PC-9 (cell line): ENCODE measurements at regions not wholly inside any gene's neighbourhood (a gene's known extent, or its start where the extent isn't known, plus 50 kb on each side); places are given as distances from the start of the nearest gene placed in this dataset.

Experiments
- BruUV-seq: library from RNA; stranded (reverse); fragments of 400-500 nt; replicated peaks from 2 replicates; lab custom pipeline; 2021; lab: Mats Ljungman, UMichigan
- CTCF ChIA-PET: fragments of 300-600 bp; sonication (Branson Sonifier 250); formaldehyde crosslinking; loops from one replicate; lab custom pipeline; 2022; ENCODE audit warnings: antibody characterized with exemption; lab: Charles Lee
- POLR2A ChIA-PET: fragments of 300-600 bp; sonication (Branson Sonifier 250); formaldehyde crosslinking; loops from one replicate; lab custom pipeline; 2022; ENCODE audit warnings: antibody characterized with exemption; ENCODE audit not compliant: unreplicated experiment; lab: Charles Lee
- DNase-seq, 2 experiments: peaks; one replicate each; pipeline versions ENCODE4 v3.0.0 to v3.0.0-alpha.2; 2015 to 2022; ENCODE audit warnings: mixed read lengths in 1 of 2
- H2AFZ ChIP-seq: fragments of 200-600 bp; sonication (generic); 2 replicates; pipeline ENCODE4 v1.8.1; 2017; ENCODE audit warnings: antibody characterized with exemption
- H3F3A ChIP-seq: fragments of 200-600 bp; sonication (generic); 2 replicates; pipeline ENCODE4 v1.8.1; 2017; ENCODE audit warnings: antibody characterized with exemption, mild to moderate bottlenecking, low read depth; ENCODE audit not compliant: insufficient read depth
- H3K27ac ChIP-seq: fragments of 200-600 bp; sonication (generic); 2 replicates; pipeline ENCODE4 v1.6.1; 2016; ENCODE audit warnings: mixed run types
- H3K27me3 ChIP-seq: fragments of 200-600 bp; sonication (generic); 2 replicates; pipeline ENCODE4 v1.6.1; 2016; ENCODE audit warnings: low read depth, mixed run types; ENCODE audit not compliant: insufficient read depth
- H3K36me3 ChIP-seq: fragments of 200-600 bp; sonication (generic); 2 replicates; pipeline ENCODE4 v1.6.1; 2016; ENCODE audit warnings: low read depth, mixed run types
- H3K4me1 ChIP-seq: fragments of 200-600 bp; sonication (generic); replicated peaks from 2 replicates; pipeline ENCODE4 v1.6.1; 2016; ENCODE audit warnings: mixed run types; ENCODE audit not compliant: insufficient read depth
- H3K4me2 ChIP-seq: fragments of 200-600 bp; sonication (generic); 2 replicates; pipeline ENCODE4 v1.6.1; 2017; ENCODE audit warnings: mixed run types
- H3K4me3 ChIP-seq: fragments of 200-600 bp; sonication (generic); 2 replicates; pipeline ENCODE4 v1.6.1; 2016; ENCODE audit warnings: mixed run types
- H3K79me2 ChIP-seq: fragments of 200-600 bp; sonication (generic); 2 replicates; pipeline ENCODE4 v1.6.1; 2017; ENCODE audit warnings: low read depth, mixed run types
- H3K9me2 ChIP-seq: fragments of 200-600 bp; sonication (generic); 2 replicates; pipeline ENCODE4 v1.8.1; 2017; ENCODE audit warnings: mild to moderate bottlenecking; ENCODE audit not compliant: insufficient read depth
- H3K9me3 ChIP-seq: fragments of 200-600 bp; sonication (generic); 2 replicates; pipeline ENCODE4 v1.8.1; 2016; ENCODE audit warnings: low read depth; ENCODE audit not compliant: insufficient read depth
- H4K20me1 ChIP-seq: fragments of 200-600 bp; sonication (generic); 2 replicates; pipeline ENCODE4 v1.8.1; 2017; ENCODE audit not compliant: insufficient read depth
- CTCF ChIP-seq: fragments of 200-600 bp; sonication (generic); conservative IDR thresholded peaks from 2 replicates; pipeline ENCODE4 v1.6.1; 2017; ENCODE audit warnings: mixed run types, antibody characterized with exemption, mild to moderate bottlenecking, moderate library complexity
- EZH2 ChIP-seq: fragments of 200-600 bp; sonication (generic); IDR thresholded peaks from 2 replicates; pipeline ENCODE4 v1.8.0; 2017; ENCODE audit warnings: antibody characterized with exemption, low read depth
- intact Hi-C: fragments of 100-400 bp; cut with micrococcal nuclease; formaldehyde crosslinking; loops from one replicate; pipeline ENCODE4 v1.10.0; 2022; ENCODE audit not compliant: unreplicated experiment

GRCh38 chr5:133897431-133897830 lies 71.0 kb downstream of the C5orf15 start:
- no peak overlapping the region for H3K4me2 ChIP-seq
- no peaks in the 10 kb centered on the region for H4K20me1 ChIP-seq
- ChIA-PET POLR2A (no interaction called here), CTCF (no interaction called here)
- no peak overlapping the region for H2AFZ ChIP-seq
- intact Hi-C loops: no loop called here
- no peak overlapping the region for H3K4me3 ChIP-seq
- no peak overlapping the region for H3K27ac ChIP-seq
- no peaks in the 10 kb centered on the region for H3K36me3 ChIP-seq
- no peaks in the 10 kb centered on the region for H3K79me2 ChIP-seq
- H3F3A ChIP-seq: no peaks in the 10 kb centered on the region
- no peak for DNase-seq
- TF ChIP-seq EZH2 (no peak), CTCF (no peak)
- H3K27me3 ChIP-seq: no peaks in the 10 kb centered on the region
- no peaks in the 10 kb centered on the region for H3K9me3 ChIP-seq
- H3K9me2 ChIP-seq: no peaks in the 10 kb centered on the region
- H3K4me1 ChIP-seq: peaks cover 11% of the 10 kb centered on the region
- no TSS peak for BruUV-seq

GRCh38 chr5:133896873-133897272 lies 71.6 kb downstream of the C5orf15 start:
- Histone ChIP-seq H3K36me3 (no peaks in the 10 kb centered on the region), H3K27me3 (no peaks in the 10 kb centered on the region), H3K9me3 (no peaks in the 10 kb centered on the region), H3K4me2 (no peak overlapping the region), H3K4me1 (peaks cover 11% of the 10 kb centered on the region), H3K79me2 (no peaks in the 10 kb centered on the region), H3K27ac (no peak overlapping the region), H2AFZ (no peak overlapping the region), H3F3A (no peaks in the 10 kb centered on the region), H3K9me2 (no peaks in the 10 kb centered on the region), H3K4me3 (no peak overlapping the region), H4K20me1 (no peaks in the 10 kb centered on the region)
- DNase-seq: no peak
- intact Hi-C loops: no loop called here
- ChIA-PET CTCF (no interaction called here), POLR2A (no interaction called here)
- TF ChIP-seq EZH2: no peak
- TF ChIP-seq CTCF: no peak
- BruUV-seq: no TSS peak

GRCh38 chr5:133895979-133896845 lies 72.2 kb downstream of the C5orf15 start:
- intact Hi-C loops: no loop called here
- CTCF ChIA-PET: no interaction called here
- Histone ChIP-seq H3F3A (no peaks in the 10 kb centered on the region), H2AFZ (peak overlapping the region; percentile 53; the same call in 1 of the 2 replicates), H3K27ac (0 out of 2 replicates have a peak overlapping the region, but pooled peaks have one; percentile 24), H3K4me2 (peak overlapping the region; percentile 32), H3K4me3 (no peak overlapping the region), H3K36me3 (no peaks in the 10 kb centered on the region), H3K9me2 (no peaks in the 10 kb centered on the region), H4K20me1 (no peaks in the 10 kb centered on the region), H3K4me1 (peaks cover 11% of the 10 kb centered on the region), H3K79me2 (no peaks in the 10 kb centered on the region), H3K9me3 (no peaks in the 10 kb centered on the region), H3K27me3 (no peaks in the 10 kb centered on the region)
- no peak for DNase-seq
- POLR2A ChIA-PET: no interaction called here
- TF ChIP-seq CTCF (no peak), EZH2 (no peak)
- no TSS peak for BruUV-seq
